H1 (cell line): ENCODE measurements at regions not wholly inside any gene's neighbourhood (a gene's known extent, or its start where the extent isn't known, plus 50 kb on each side); places are given as distances from the start of the nearest gene placed in this dataset.

ENCODE experiments used
- CTCF ChIA-PET: fragments of 300-600 bp; sonication (Branson Sonifier 250); formaldehyde crosslinking; loops from one replicate; lab custom pipeline; 2021; ENCODE audit not compliant: partially characterized antibody; lab: Charles Lee
- POLR2A ChIA-PET: fragments of 300-600 bp; sonication (Branson Sonifier 250); formaldehyde crosslinking; loops from one replicate; lab custom pipeline; 2021; ENCODE audit warnings: inconsistent platforms; ENCODE audit not compliant: partially characterized antibody; lab: Charles Lee
- DNase-seq, 2 experiments: peaks; one replicate each; pipeline versions ENCODE4 v3.0.0 to v3.0.0-alpha.2; 2010 to 2022; ENCODE audit warnings: low spot score in 2 of 2, low read depth in 1 of 2, mixed read lengths in 1 of 2
- FAIRE-seq: peaks from 2 replicates; lab custom pipeline; 2011; peaks lifted over from hg19 to GRCh38; lab: Jason Lieb, UNC
- H2AFZ ChIP-seq: 2 replicates; pipeline ENCODE4 v1.8.1; 2012; ENCODE audit warnings: low read length, inconsistent platforms
- H2AK5ac ChIP-seq: 2 replicates; pipeline ENCODE4 v1.6.1; 2013; ENCODE audit warnings: low read depth, low read length
- H2BK120ac ChIP-seq: replicated peaks from 2 replicates; pipeline ENCODE3; 2013; ENCODE audit warnings: low read depth, low read length, inconsistent platforms
- H2BK12ac ChIP-seq: 2 replicates; pipeline ENCODE4 v1.6.1; 2013; ENCODE audit warnings: low read depth, low read length
- H2BK15ac ChIP-seq: 2 replicates; pipeline ENCODE4 v1.6.1; 2013; ENCODE audit warnings: low read length
- H2BK20ac ChIP-seq: 2 replicates; pipeline ENCODE4 v1.6.1; 2013; ENCODE audit warnings: low read length
- H2BK5ac ChIP-seq: 2 replicates; pipeline ENCODE4 v1.6.1; 2013; ENCODE audit warnings: low read depth, low read length
- H3K14ac ChIP-seq: 2 replicates; pipeline ENCODE4 v1.6.1; 2013; ENCODE audit warnings: inconsistent platforms; ENCODE audit not compliant: insufficient read length
- H3K18ac ChIP-seq: 2 replicates; pipeline ENCODE4 v1.6.1; 2013; ENCODE audit warnings: low read length; ENCODE audit errors: extremely low read depth
- H3K23ac ChIP-seq: 2 replicates; pipeline ENCODE4 v1.6.1; 2013; ENCODE audit warnings: inconsistent platforms; ENCODE audit not compliant: insufficient read length
- H3K23me2 ChIP-seq: 2 replicates; pipeline ENCODE4 v1.6.1; 2013; ENCODE audit warnings: low read depth, low read length
- H3K27ac ChIP-seq: 2 replicates; pipeline ENCODE4 v1.6.1; 2011; ENCODE audit warnings: low read depth, low read length, inconsistent platforms
- H3K27me3 ChIP-seq, 4 experiments: replicated peaks in 1 of 4; 1 replicate in 1 of 4; 2 replicates in 3 of 4; pipeline versions ENCODE4 v1.6.1 to v1.8.1; 2011 to 2013; ENCODE audit warnings: low read length in 3 of 4, mild to moderate bottlenecking in 3 of 4, inconsistent platforms in 2 of 4, mixed read lengths in 2 of 4, moderate library complexity in 1 of 4; ENCODE audit not compliant: control insufficient read depth in 3 of 4, insufficient read depth in 3 of 4; ENCODE audit errors: extremely low read depth in 1 of 4
- H3K36me3 ChIP-seq, 4 experiments: 2 replicates each; pipeline versions ENCODE4 v1.6.1 to v1.8.1; 2011 to 2013; ENCODE audit warnings: mild to moderate bottlenecking in 4 of 4, low read length in 3 of 4, moderate library complexity in 2 of 4, control low read depth in 1 of 4, inconsistent platforms in 1 of 4; ENCODE audit not compliant: insufficient read depth in 4 of 4, control insufficient read depth in 2 of 4
- H3K4ac ChIP-seq: replicated peaks from 2 replicates; pipeline ENCODE3; 2013; ENCODE audit warnings: low read length, low read depth, mixed read lengths, inconsistent platforms; ENCODE audit not compliant: insufficient read length
- H3K4me1 ChIP-seq, 4 experiments: replicated peaks in 1 of 4; 1 replicate in 1 of 4; 2 replicates in 3 of 4; pipeline versions ENCODE4 v1.6.1 to v1.8.1; 2011 to 2013; ENCODE audit warnings: low read length in 3 of 4, inconsistent platforms in 2 of 4, mixed read lengths in 1 of 4; ENCODE audit not compliant: insufficient read depth in 4 of 4, control insufficient read depth in 3 of 4
- H3K4me2 ChIP-seq, 2 experiments: 2 replicates each; pipeline versions ENCODE4 v1.6.1 to v1.8.1; 2011 to 2013; ENCODE audit warnings: low read depth in 2 of 2, low read length in 2 of 2, control low read depth in 1 of 2, inconsistent platforms in 1 of 2, mild to moderate bottlenecking in 1 of 2; ENCODE audit not compliant: insufficient read depth in 1 of 2
- H3K4me3 ChIP-seq, 4 experiments: fragments of 200-600, 300-600 bp in 1 of 4; sonication (generic), shearing (Covaris generic), sonication (Bioruptor Twin) in 1 of 4; 2 replicates each; pipeline versions ENCODE4 v1.5.1 to v1.8.1; 2011 to 2016; ENCODE audit warnings: low read length in 4 of 4, low read depth in 3 of 4, control low read depth in 2 of 4, inconsistent platforms in 2 of 4, mild to moderate bottlenecking in 2 of 4, mixed read lengths in 1 of 4, moderate library complexity in 1 of 4; ENCODE audit not compliant: insufficient read depth in 2 of 4; ENCODE audit errors: extremely low read depth in 1 of 4
- H3K56ac ChIP-seq: replicated peaks from 2 replicates; pipeline ENCODE3; 2013; ENCODE audit warnings: low read depth, mild to moderate bottlenecking, mixed read lengths, low read length, inconsistent platforms; ENCODE audit not compliant: insufficient read length
- H3K79me1 ChIP-seq: 2 replicates; pipeline ENCODE4 v1.6.1; 2013; ENCODE audit warnings: low read depth, low read length, control low read depth
- H3K79me2 ChIP-seq, 2 experiments: 2 replicates each; pipeline versions ENCODE4 v1.6.1 to v1.8.1; 2012 to 2013; ENCODE audit warnings: low read length in 2 of 2, mild to moderate bottlenecking in 2 of 2, inconsistent platforms in 1 of 2; ENCODE audit not compliant: insufficient read depth in 2 of 2, control insufficient read depth in 1 of 2
- H3K9ac ChIP-seq, 4 experiments: replicated peaks in 1 of 4; 1 replicate in 1 of 4; 2 replicates in 3 of 4; pipeline versions ENCODE4 v1.6.1 to v1.8.1; 2011 to 2013; ENCODE audit warnings: low read depth in 3 of 4, low read length in 3 of 4, control low read depth in 2 of 4, mild to moderate bottlenecking in 2 of 4, moderate library complexity in 2 of 4, inconsistent platforms in 1 of 4; ENCODE audit errors: extremely low read depth in 1 of 4
- H3K9me3 ChIP-seq, 2 experiments: 2 replicates each; pipeline versions ENCODE4 v1.6.1 to v1.8.1; 2012 to 2013; ENCODE audit warnings: mild to moderate bottlenecking in 2 of 2, moderate library complexity in 2 of 2, control low read depth in 1 of 2, inconsistent platforms in 1 of 2, low read depth in 1 of 2, low read length in 1 of 2, mixed read lengths in 1 of 2; ENCODE audit not compliant: insufficient read depth in 2 of 2
- H4K20me1 ChIP-seq, 2 experiments: replicated peaks in 1 of 2; 2 replicates each; pipeline versions ENCODE3 to v1.8.1; 2011 to 2013; ENCODE audit warnings: inconsistent platforms in 2 of 2, low read length in 2 of 2, mild to moderate bottlenecking in 1 of 2; ENCODE audit not compliant: insufficient read depth in 2 of 2, control insufficient read depth in 1 of 2
- H4K5ac ChIP-seq: 2 replicates; pipeline ENCODE4 v1.6.1; 2013; ENCODE audit warnings: low read length, low read depth, mixed read lengths, inconsistent platforms; ENCODE audit not compliant: insufficient read length
- H4K8ac ChIP-seq: 2 replicates; pipeline ENCODE4 v1.8.0; 2013; ENCODE audit warnings: mild to moderate bottlenecking, moderate library complexity, low read length, inconsistent platforms; ENCODE audit not compliant: insufficient read depth; ENCODE audit errors: extremely low read depth
- H4K91ac ChIP-seq: replicated peaks from 2 replicates; pipeline ENCODE3; 2013; ENCODE audit warnings: low read length, mixed read lengths, inconsistent platforms; ENCODE audit not compliant: insufficient read length
- BACH1 ChIP-seq: IDR thresholded peaks from 2 replicates; pipeline ENCODE4 v1.6.1; 2012; ENCODE audit warnings: low read length, improper control_type of control experiment
- CBX5 ChIP-seq: fragments of 300-800, 300-1000 bp; sonication (generic); IDR thresholded peaks from 2 replicates; pipeline ENCODE4 v1.7.1; 2016; ENCODE audit warnings: antibody characterized with exemption, low read length, low read depth
- CBX8 ChIP-seq: fragments of 300-800, 300-1000 bp; sonication (generic); IDR thresholded peaks from 2 replicates; pipeline ENCODE4 v1.7.1; 2016; ENCODE audit warnings: low read depth, low read length, borderline replicate concordance
- HDAC6 ChIP-seq: IDR thresholded peaks from one replicate; pipeline ENCODE4 v1.7.1; 2012; ENCODE audit warnings: low read depth, mild to moderate bottlenecking, inconsistent platforms, low read length, moderate library complexity
- KDM5A ChIP-seq: fragments of 200-600 bp; IDR thresholded peaks from 2 replicates; pipeline ENCODE4 v1.7.1; 2012; ENCODE audit warnings: mild to moderate bottlenecking, low read length, inconsistent platforms, mixed read lengths
- POLR2AphosphoS5 ChIP-seq: IDR thresholded peaks from 2 replicates; pipeline ENCODE4 v1.6.1; 2011; ENCODE audit warnings: low read depth, low read length
- RFX5 ChIP-seq: IDR thresholded peaks from 2 replicates; pipeline ENCODE4 v1.6.1; 2011; ENCODE audit warnings: low read depth, low read length, improper control_type of control experiment, borderline replicate concordance
- RNF2 ChIP-seq: fragments of 200-900, 300-1000 bp; sonication (generic); IDR thresholded peaks from 2 replicates; pipeline ENCODE4 v1.7.1; 2016; ENCODE audit warnings: borderline replicate concordance, low read depth, mild to moderate bottlenecking, antibody characterized with exemption, low read length; ENCODE audit not compliant: poor library complexity, severe bottlenecking; ENCODE audit errors: missing control alignments
- RXRA ChIP-seq: IDR thresholded peaks from 2 replicates; pipeline ENCODE4 v1.6.1; 2011; ENCODE audit warnings: low read depth, mild to moderate bottlenecking, low read length, moderate library complexity; ENCODE audit not compliant: insufficient read depth
- SAP30 ChIP-seq: fragments of 300-600 bp; sonication (generic); IDR thresholded peaks from 2 replicates; pipeline ENCODE4 v1.7.1; 2012; ENCODE audit warnings: low read length, moderate library complexity, mild to moderate bottlenecking, inconsistent platforms; ENCODE audit not compliant: insufficient read depth, insufficient replicate concordance
- TAF1 ChIP-seq: IDR thresholded peaks from 2 replicates; pipeline ENCODE4 v1.6.1; 2011; ENCODE audit warnings: mild to moderate bottlenecking, low read depth, low read length
- USF2 ChIP-seq: IDR thresholded peaks from 2 replicates; pipeline ENCODE4 v1.6.1; 2011; ENCODE audit warnings: low read length, improper control_type of control experiment
- WGBS, 2 experiments: shearing (Covaris generic) in 1 of 2; methylation state at CpG; one replicate each; pipeline versions ENCODE4 v1.1.6 to v1.1.7; 2013 to 2015; ENCODE audit warnings: low lambda C conversion rate in 2 of 2, mixed read lengths in 2 of 2, inconsistent platforms in 1 of 2, low coverage in 1 of 2, missing lambda C conversion rate in 1 of 2; ENCODE audit not compliant: insufficient replicate concordance in 2 of 2, insufficient coverage in 1 of 2, insufficient read length in 1 of 2; ENCODE audit errors: extremely low coverage in 1 of 2, missing lambda C conversion rate in 1 of 2; 5-methylcytosine and 5-hydroxymethylcytosine counted together

- H3K4ac ChIP-seq, result no peak overlapping the region
- POLR2A ChIA-PET, result no interaction called here
- FAIRE-seq, result no peak
These were observed 234.5 kb upstream of the NEGR1 start for GRCh38 chr1:72516826-72517225.

More at GRCh38 chr1:72516826-72517225, 234.5 kb upstream of the NEGR1 start:
- H4K20me1 ChIP-seq, result no peaks in the 10 kb centered on the region
- no peak overlapping the region for H3K27ac ChIP-seq
- no peak overlapping the region for H3K23ac ChIP-seq
- H3K18ac ChIP-seq, result no peak overlapping the region
- CTCF ChIA-PET, result interaction anchor here (1.0 kb wide), 1 partner anchor 13 kb away, joined by 3 read pairs; no protein-coding TSS in a partner anchor
- no peaks in the 10 kb centered on the region for H3K27me3 ChIP-seq
- H3K4me1 ChIP-seq, result peaks cover 0 to 5% (median 0%) of the 10 kb centered on the region in 4 experiments; a peak in 2 of 7 replicates
- no peaks in the 10 kb centered on the region for H3K79me2 ChIP-seq
- H2BK12ac ChIP-seq, result no peak overlapping the region
- no peak overlapping the region for H2BK120ac ChIP-seq
- H3K56ac ChIP-seq, result no peak overlapping the region
- no peak overlapping the region for H2BK20ac ChIP-seq
- WGBS, 2 experiments, result 93% methylated on average over 2 of the region's 2 CpGs; no CpG with 5 or more reads in 1 of the 2 experiments
- H3K23me2 ChIP-seq, result no peaks in the 10 kb centered on the region
- no peak overlapping the region for H2AFZ ChIP-seq
- DNase-seq, result no peak
- H3K4me2 ChIP-seq, result no peak overlapping the region
- H3K36me3 ChIP-seq, result no peaks in the 10 kb centered on the region
- no peak overlapping the region for H4K91ac ChIP-seq
- H3K14ac ChIP-seq, result no peak overlapping the region
- no peak overlapping the region for H2BK5ac ChIP-seq
- H3K4me3 ChIP-seq, result no peak overlapping the region
- no peak overlapping the region for H3K9ac ChIP-seq
- no peak overlapping the region for H4K8ac ChIP-seq
- H2AK5ac ChIP-seq, result no peak overlapping the region
- H4K5ac ChIP-seq, result no peak overlapping the region
- TF ChIP-seq POLR2AphosphoS5, result no peak
- TF ChIP-seq TAF1, result no peak
- TF ChIP-seq SAP30, result no peak
- TF ChIP-seq RNF2, result no peak
- no peak for TF ChIP-seq CBX5
- no peak for TF ChIP-seq RXRA
- TF ChIP-seq HDAC6, result no peak
- no peak for TF ChIP-seq RFX5
- TF ChIP-seq CBX8, result no peak
- TF ChIP-seq KDM5A, result no peak
- TF ChIP-seq BACH1, result no peak
- TF ChIP-seq USF2, result no peak
- no peaks in the 10 kb centered on the region for H3K9me3 ChIP-seq
- no peak overlapping the region for H2BK15ac ChIP-seq
- no peaks in the 10 kb centered on the region for H3K79me1 ChIP-seq
